ENCODE measurements at regions not wholly inside any gene's neighbourhood (a gene's known extent, or its start where the extent isn't known, plus 50 kb on each side); places are given as distances from the start of the nearest gene placed in this dataset.

DNA sequence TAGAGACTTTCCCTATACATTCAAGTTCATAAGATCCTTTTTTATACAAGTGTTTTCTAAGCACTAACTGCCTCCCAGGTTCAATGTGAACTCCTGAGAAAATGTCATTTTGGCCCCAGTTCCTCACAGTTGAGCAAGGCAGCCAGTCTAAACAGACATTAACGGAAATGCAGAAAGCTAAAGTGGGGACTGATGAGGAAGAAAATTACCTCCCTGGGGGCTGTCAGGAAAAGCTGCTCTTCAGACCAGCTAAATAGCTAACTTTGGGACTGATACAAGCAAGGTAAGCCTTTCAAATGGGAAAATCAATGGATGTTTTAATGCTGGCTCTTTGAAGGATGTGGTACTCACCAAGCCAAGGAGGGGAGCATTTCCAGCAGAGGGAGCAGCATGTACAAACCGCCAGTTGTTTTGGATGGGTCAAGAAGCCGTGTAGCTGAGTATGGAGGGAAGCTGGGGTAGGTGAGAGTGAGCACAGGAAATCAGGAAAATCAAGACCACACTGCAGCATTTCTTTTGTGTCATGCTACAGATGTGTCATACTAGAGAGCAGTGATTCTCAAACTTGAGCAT lies 180.8 kb upstream of the CHD6 start:
- no peak overlapping the region for H3K4me3 Mint-ChIP-seq
- no peaks in the 10 kb centered on the region for H3K4me1 Mint-ChIP-seq (ENCODE audit: low read depth)
- no peak for DNase-seq (ENCODE audit: low spot score)
- no peaks in the 10 kb centered on the region for H3K36me3 Mint-ChIP-seq (ENCODE audit: low read depth)
- no peaks in the 10 kb centered on the region for H3K9me3 Mint-ChIP-seq
- intact Hi-C loops (cut with micrococcal nuclease), result no loop called here
- H3K27ac Mint-ChIP-seq, result no peak overlapping the region
- no peaks in the 10 kb centered on the region for H3K27me3 Mint-ChIP-seq (ENCODE audit: insufficient read depth)

GRCh38 chr20:41786158-41786557 lies 168.0 kb upstream of the CHD6 start:
- Mint-ChIP-seq H3K9me3 (no peaks in the 10 kb centered on the region), H3K36me3 (ENCODE audit: low read depth) (no peaks in the 10 kb centered on the region), H3K4me3 (no peak overlapping the region), H3K4me1 (ENCODE audit: low read depth) (no peaks in the 10 kb centered on the region), H3K27ac (no peak overlapping the region), H3K27me3 (ENCODE audit: insufficient read depth) (peaks cover 2% of the 10 kb centered on the region)
- no peak for DNase-seq (ENCODE audit: low spot score)
- intact Hi-C loops (cut with micrococcal nuclease), result no loop called here

- Mint-ChIP-seq H3K36me3 (ENCODE audit: low read depth) (no peaks in the 10 kb centered on the region), H3K27me3 (ENCODE audit: insufficient read depth) (peaks cover 2% of the 10 kb centered on the region), H3K4me1 (ENCODE audit: low read depth) (no peaks in the 10 kb centered on the region), H3K4me3 (no peak overlapping the region), H3K27ac (no peak overlapping the region), H3K9me3 (no peaks in the 10 kb centered on the region)
- DNase-seq (ENCODE audit: low spot score), result no peak
- intact Hi-C loops (cut with micrococcal nuclease), result no loop called here
Observed at GRCh38 chr20:41784209-41784958, 166.2 kb upstream of the CHD6 start.

GRCh38 chr20:41783423-41784208 lies 165.4 kb upstream of the CHD6 start:
- Mint-ChIP-seq H3K4me1 (ENCODE audit: low read depth) (no peaks in the 10 kb centered on the region), H3K9me3 (no peaks in the 10 kb centered on the region), H3K4me3 (no peak overlapping the region), H3K27ac (no peak overlapping the region), H3K27me3 (ENCODE audit: insufficient read depth) (peaks cover 2% of the 10 kb centered on the region), H3K36me3 (ENCODE audit: low read depth) (no peaks in the 10 kb centered on the region)
- intact Hi-C loops (cut with micrococcal nuclease), result no loop called here
- no peak for DNase-seq (ENCODE audit: low spot score)

DNA sequence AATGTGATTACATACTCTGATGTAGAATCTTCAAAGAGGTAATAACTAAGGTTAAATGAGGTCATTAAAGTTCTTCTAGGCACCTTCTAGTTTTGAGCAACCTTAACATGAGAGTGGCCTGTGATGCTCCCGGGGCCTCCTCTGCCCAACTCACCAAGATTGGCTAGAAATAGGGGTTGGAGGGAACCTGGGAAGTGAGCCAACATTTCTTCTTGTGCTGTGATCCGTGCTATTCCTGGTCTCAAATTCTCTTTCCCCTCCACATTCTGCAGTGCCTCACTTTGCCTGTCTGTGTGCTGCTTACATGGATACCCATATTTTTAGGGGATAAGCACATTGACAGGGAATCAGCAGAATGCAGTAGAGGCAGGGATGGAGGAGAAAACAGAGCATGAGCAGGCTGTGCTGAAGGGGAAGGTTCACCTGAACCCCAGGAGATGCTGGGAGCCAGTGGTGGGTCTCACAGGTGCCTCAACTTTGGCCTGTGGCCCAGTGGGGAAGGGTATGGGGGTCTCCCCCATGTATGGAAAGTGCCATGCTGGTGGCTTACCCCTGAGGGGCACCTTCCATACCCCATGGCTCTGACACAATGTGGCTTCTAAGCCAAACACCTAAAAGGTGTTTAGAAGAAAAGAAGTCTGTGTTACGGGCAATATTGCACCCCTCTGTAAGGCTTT lies 164.7 kb upstream of the CHD6 start:
- H3K27me3 Mint-ChIP-seq (ENCODE audit: insufficient read depth), result peaks cover 2% of the 10 kb centered on the region
- intact Hi-C loops (cut with micrococcal nuclease), result no loop called here
- H3K4me1 Mint-ChIP-seq (ENCODE audit: low read depth), result no peaks in the 10 kb centered on the region

DNA sequence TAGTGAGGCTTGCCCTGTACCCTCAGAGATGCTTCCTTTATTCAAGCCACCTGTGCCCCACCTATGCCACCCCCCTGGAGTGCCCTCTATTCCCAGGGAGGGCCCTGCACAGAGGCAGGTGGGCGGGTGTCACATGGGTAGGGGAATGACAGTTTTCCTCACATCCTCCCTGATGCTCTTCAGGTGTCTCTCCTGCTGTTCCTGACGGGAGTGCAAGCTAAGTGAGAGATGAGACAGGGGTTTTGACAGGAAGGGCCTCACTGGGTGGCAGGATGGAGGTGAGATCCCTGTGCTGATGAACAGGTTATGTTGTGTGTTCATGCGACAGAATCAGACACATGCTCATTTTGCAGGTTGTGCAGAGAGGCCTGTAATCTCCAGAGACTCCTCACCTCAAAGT lies 164.1 kb upstream of the CHD6 start:
- no peak overlapping the region for H3K27ac Mint-ChIP-seq
- no peaks in the 10 kb centered on the region for H3K9me3 Mint-ChIP-seq
- no peaks in the 10 kb centered on the region for H3K4me1 Mint-ChIP-seq (ENCODE audit: low read depth)
- no peaks in the 10 kb centered on the region for H3K36me3 Mint-ChIP-seq (ENCODE audit: low read depth)
- no peak for DNase-seq (ENCODE audit: low spot score)
- H3K4me3 Mint-ChIP-seq, result no peak overlapping the region
- intact Hi-C loops (cut with micrococcal nuclease), result no loop called here
- H3K27me3 Mint-ChIP-seq (ENCODE audit: insufficient read depth), result peaks cover 4% of the 10 kb centered on the region

More for the DNA sequence above, 164.7 kb upstream of the CHD6 start:
- H3K36me3 Mint-ChIP-seq (ENCODE audit: low read depth), result no peaks in the 10 kb centered on the region
- H3K27ac Mint-ChIP-seq, result no peak overlapping the region
- DNase-seq (ENCODE audit: low spot score), result no peak
- no peaks in the 10 kb centered on the region for H3K9me3 Mint-ChIP-seq
- no peak overlapping the region for H3K4me3 Mint-ChIP-seq

- no peaks in the 10 kb centered on the region for H3K9me3 Mint-ChIP-seq
- H3K27me3 Mint-ChIP-seq (ENCODE audit: insufficient read depth), result peaks cover 2% of the 10 kb centered on the region
- DNase-seq (ENCODE audit: low spot score), result no peak
- no peaks in the 10 kb centered on the region for H3K4me1 Mint-ChIP-seq (ENCODE audit: low read depth)
- H3K36me3 Mint-ChIP-seq (ENCODE audit: low read depth), result no peaks in the 10 kb centered on the region
- no peak overlapping the region for H3K4me3 Mint-ChIP-seq
- H3K27ac Mint-ChIP-seq, result no peak overlapping the region
- intact Hi-C loops (cut with micrococcal nuclease), result no loop called here
Observed at GRCh38 chr20:41776421-41776820, 158.2 kb upstream of the CHD6 start.

DNA sequence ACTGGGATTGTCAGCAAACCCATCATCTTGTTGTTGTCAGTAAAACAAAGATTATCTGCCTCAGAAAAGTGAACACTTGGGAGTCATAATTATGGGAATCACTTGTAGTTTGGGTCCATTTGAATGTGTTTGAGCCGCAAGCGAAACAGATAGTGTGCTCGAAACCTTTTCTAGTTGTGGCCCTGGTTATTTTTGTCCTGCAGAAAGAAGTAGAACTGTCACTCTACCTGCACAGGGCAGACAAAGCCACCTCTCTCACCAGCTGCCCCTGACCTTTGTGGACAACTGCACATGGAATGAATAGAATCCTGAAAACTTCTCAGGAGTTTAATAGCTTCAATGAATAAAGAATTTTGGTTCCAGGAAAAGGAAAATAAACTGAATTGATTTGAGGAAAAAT lies 156.1 kb upstream of the CHD6 start:
- Mint-ChIP-seq H3K27ac (no peak overlapping the region), H3K9me3 (no peaks in the 10 kb centered on the region), H3K27me3 (ENCODE audit: insufficient read depth) (peaks cover 2% of the 10 kb centered on the region), H3K36me3 (ENCODE audit: low read depth) (no peaks in the 10 kb centered on the region), H3K4me1 (ENCODE audit: low read depth) (no peaks in the 10 kb centered on the region), H3K4me3 (no peak overlapping the region)
- intact Hi-C loops (cut with micrococcal nuclease), result no loop called here
- no peak for DNase-seq (ENCODE audit: low spot score)

DNA sequence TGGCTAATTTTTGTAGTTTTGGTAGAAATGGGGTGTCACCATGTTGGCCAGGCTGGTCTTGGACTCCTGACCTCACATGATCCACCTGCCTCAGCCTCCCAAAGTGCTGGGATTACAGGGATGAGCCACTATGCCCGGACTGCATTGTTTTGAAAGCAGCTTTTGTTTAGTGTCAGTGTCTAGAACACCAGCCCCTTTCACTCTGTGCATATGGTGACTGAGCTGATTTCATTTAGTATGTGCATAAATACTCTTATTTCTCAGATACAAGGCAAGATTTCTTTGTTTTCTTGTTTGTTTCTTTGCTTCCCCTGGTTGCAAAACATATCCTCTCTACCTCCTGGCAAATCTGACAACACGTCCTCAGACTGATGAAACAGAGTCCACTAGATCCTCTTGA lies 152.8 kb upstream of the CHD6 start:
- Mint-ChIP-seq H3K9me3 (no peaks in the 10 kb centered on the region), H3K4me3 (no peak overlapping the region), H3K36me3 (ENCODE audit: low read depth) (no peaks in the 10 kb centered on the region), H3K4me1 (ENCODE audit: low read depth) (no peaks in the 10 kb centered on the region), H3K27me3 (ENCODE audit: insufficient read depth) (no peaks in the 10 kb centered on the region), H3K27ac (no peak overlapping the region)
- DNase-seq (ENCODE audit: low spot score), result no peak
- intact Hi-C loops (cut with micrococcal nuclease), result no loop called here

DNA sequence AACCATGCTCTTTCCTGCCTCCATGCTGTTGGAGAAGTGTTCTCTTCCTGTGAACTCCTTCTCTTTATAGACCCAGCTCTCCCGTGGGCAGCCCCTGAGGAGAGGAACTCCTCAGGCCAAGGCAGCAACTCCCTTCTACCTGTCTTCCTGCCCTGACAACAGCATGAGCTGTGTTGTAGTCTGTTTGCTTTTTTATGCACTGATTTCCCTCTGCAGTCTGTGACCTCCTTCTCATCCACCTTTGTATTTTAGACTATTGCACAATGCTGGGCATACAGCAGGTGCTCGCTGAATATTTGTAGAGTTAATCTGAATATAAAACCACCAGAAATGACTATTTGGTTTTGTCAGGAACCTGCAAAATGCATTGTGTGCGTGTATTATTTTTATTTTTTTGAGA lies 152.2 kb upstream of the CHD6 start:
- intact Hi-C loops (cut with micrococcal nuclease), result no loop called here
- Mint-ChIP-seq H3K27ac (no peak overlapping the region), H3K4me1 (ENCODE audit: low read depth) (no peaks in the 10 kb centered on the region), H3K4me3 (no peak overlapping the region), H3K27me3 (ENCODE audit: insufficient read depth) (no peaks in the 10 kb centered on the region), H3K36me3 (ENCODE audit: low read depth) (no peaks in the 10 kb centered on the region), H3K9me3 (no peaks in the 10 kb centered on the region)
- no peak for DNase-seq (ENCODE audit: low spot score)

DNA sequence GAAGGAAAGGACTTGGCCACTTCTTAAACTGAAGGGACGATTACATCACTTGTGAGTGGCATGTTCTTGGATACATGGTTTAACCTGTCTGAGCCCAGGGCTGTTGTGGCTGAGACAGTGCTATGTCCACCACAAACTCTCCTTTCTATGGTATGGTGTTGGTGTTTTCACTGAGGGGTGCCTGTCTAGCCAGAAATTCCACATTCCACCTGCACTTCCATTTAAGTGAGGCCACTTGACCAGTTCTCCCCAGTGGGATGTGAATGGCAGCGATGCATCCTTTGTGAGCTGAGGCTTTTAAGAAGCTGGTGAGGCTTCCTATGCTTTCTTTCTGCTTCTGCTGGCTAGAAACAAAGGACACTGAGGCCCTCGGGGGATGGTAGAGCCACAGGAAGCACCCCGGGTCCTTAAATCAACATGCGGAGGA lies 151.4 kb upstream of the CHD6 start:
- no peak for DNase-seq (ENCODE audit: low spot score)
- H3K4me1 Mint-ChIP-seq (ENCODE audit: low read depth), result no peaks in the 10 kb centered on the region
- no peak overlapping the region for H3K27ac Mint-ChIP-seq
- H3K27me3 Mint-ChIP-seq (ENCODE audit: insufficient read depth), result no peaks in the 10 kb centered on the region
- no peaks in the 10 kb centered on the region for H3K9me3 Mint-ChIP-seq
- H3K4me3 Mint-ChIP-seq, result no peak overlapping the region
- intact Hi-C loops (cut with micrococcal nuclease), result no loop called here
- H3K36me3 Mint-ChIP-seq (ENCODE audit: low read depth), result no peaks in the 10 kb centered on the region

DNA sequence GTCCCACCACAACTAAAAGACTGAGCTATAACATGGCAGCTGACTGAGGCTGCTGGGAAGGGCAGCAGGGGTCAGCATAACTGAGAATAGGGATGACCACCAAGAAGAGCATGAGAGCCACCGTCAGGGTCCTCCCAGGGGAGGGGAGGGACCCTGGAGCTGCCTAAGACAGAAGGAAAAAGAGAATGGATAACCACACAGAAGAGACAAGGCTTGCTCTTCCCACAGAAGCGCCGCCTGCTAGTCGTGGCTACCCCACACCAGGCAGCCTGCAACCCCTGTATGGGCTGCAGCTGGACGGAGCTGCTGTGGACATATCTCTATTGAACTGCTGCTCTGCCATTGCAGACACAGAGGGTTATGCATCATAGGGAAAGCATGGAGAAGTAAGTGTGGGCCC lies 132.0 kb upstream of the CHD6 start:
- peaks cover 7% of the 10 kb centered on the region for H3K27me3 Mint-ChIP-seq (ENCODE audit: insufficient read depth)
- H3K9me3 Mint-ChIP-seq, result no peaks in the 10 kb centered on the region
- H3K36me3 Mint-ChIP-seq (ENCODE audit: low read depth), result no peaks in the 10 kb centered on the region
- no peak overlapping the region for H3K27ac Mint-ChIP-seq
- no peak for DNase-seq (ENCODE audit: low spot score)
- intact Hi-C loops (cut with micrococcal nuclease), result no loop called here
- no peak overlapping the region for H3K4me3 Mint-ChIP-seq
- no peaks in the 10 kb centered on the region for H3K4me1 Mint-ChIP-seq (ENCODE audit: low read depth)

All from activated T-helper 1 cell treated with anti-CD3 and anti-CD28 coated beads, Interleukin-12 subunit alpha, Interleukin-12 subunit beta, Interleukin-2, Interleukin-4 antibody, amounts not matched to agents 30 ng/mL and 10 ng/mL and 1 ng/mL, durations not matched to agents 14 hours and 24 hours and 36 hours (primary cell).